NCI-H2107 treated with DMSO at 0.1 percent for 48 hours (cell line): ENCODE measurements at regions not wholly inside any gene's neighbourhood (a gene's known extent, or its start where the extent isn't known, plus 50 kb on each side); places are given as distances from the start of the nearest gene placed in this dataset.
"Not testable (repeated sequence)": the region's sequence is repeated elsewhere in the genome, so short reads cannot be mapped to it uniquely, and the experiment has no call there.

Experiments used
- DNase-seq: peaks from one replicate; lab custom pipeline; 2025; ENCODE audit not compliant: unreplicated experiment; lab: John Stamatoyannopoulos, UW

- DNase-seq, result no peak
These were observed 253.5 kb downstream of the ZIC1 start for GRCh38 chr3:147662705-147663104.

- DNase-seq, result no peak
These were observed 259.9 kb downstream of the ZIC1 start for GRCh38 chr3:147669077-147669476.

- no peak for DNase-seq
These were observed 262.9 kb downstream of the ZIC1 start for GRCh38 chr3:147672035-147672434.

GRCh38 chr3:147672436-147672835 lies 263.3 kb downstream of the ZIC1 start:
- no peak for DNase-seq

GRCh38 chr3:147675761-147676160 lies 266.6 kb downstream of the ZIC1 start:
- DNase-seq, result no peak

GRCh38 chr3:147680837-147681483 lies 271.8 kb downstream of the ZIC1 start:
- no peak for DNase-seq

- no peak for DNase-seq
These were observed 279.7 kb downstream of the ZIC1 start for GRCh38 chr3:147688868-147689267.

- no peak for DNase-seq
These were observed 290.1 kb downstream of the ZIC1 start for GRCh38 chr3:147699175-147699838.

- DNase-seq, result no peak
These were observed 292.0 kb downstream of the ZIC1 start for GRCh38 chr3:147701195-147701594.

- DNase-seq, result no peak
These were observed 293.3 kb downstream of the ZIC1 start for GRCh38 chr3:147702509-147702908.

GRCh38 chr3:147705651-147706051 lies 296.5 kb downstream of the ZIC1 start:
- DNase-seq, result no peak

GRCh38 chr3:147710753-147711152 lies 301.6 kb downstream of the ZIC1 start:
- not testable (repeated sequence) for DNase-seq

GRCh38 chr3:147712357-147712756 lies 303.2 kb downstream of the ZIC1 start:
- DNase-seq, result no peak

- DNase-seq, result not testable (repeated sequence)
These were observed 303.6 kb downstream of the ZIC1 start for GRCh38 chr3:147712758-147713157.

GRCh38 chr3:147713234-147714133 lies 304.3 kb downstream of the ZIC1 start:
- no peak for DNase-seq

- DNase-seq, result no peak
These were observed 320.5 kb downstream of the ZIC1 start for GRCh38 chr3:147729641-147730040.

GRCh38 chr3:147730284-147730683 lies 321.1 kb downstream of the ZIC1 start:
- no peak for DNase-seq

GRCh38 chr3:147733217-147733616 lies 324.1 kb downstream of the ZIC1 start:
- no peak for DNase-seq

- no peak for DNase-seq
These were observed 326.5 kb downstream of the ZIC1 start for GRCh38 chr3:147735616-147736015.

GRCh38 chr3:147736226-147736625 lies 327.1 kb downstream of the ZIC1 start:
- DNase-seq, result no peak

GRCh38 chr3:147737376-147737775 lies 328.2 kb downstream of the ZIC1 start:
- no peak for DNase-seq

GRCh38 chr3:147740928-147741327 lies 331.8 kb downstream of the ZIC1 start:
- DNase-seq, result no peak
